Lower leg skin (tissue), 4 donors: ENCODE measurements at regions not wholly inside any gene's neighbourhood (a gene's known extent, or its start where the extent isn't known, plus 50 kb on each side); places are given as distances from the start of the nearest gene placed in this dataset.
"Not testable (repeated sequence)": the region's sequence is repeated elsewhere in the genome, so short reads cannot be mapped to it uniquely, and the experiment has no call there.

Experiments
- DNase-seq, 2 donors: peaks; one replicate each; pipeline ENCODE4 v3.0.0-alpha.2; 2019; ENCODE audit warnings: low spot score in 2 of 2
- H3K4me3 ChIP-seq: fragments of 200-600 bp; sonication (generic); 2 replicates; pipeline ENCODE4 v1.5.1; 2017; ENCODE audit warnings: mild to moderate bottlenecking, low read depth; ENCODE audit not compliant: poor library complexity, severe bottlenecking
- CTCF ChIP-seq, 3 donors: fragments of 450-650 bp; IDR thresholded peaks; one replicate each; pipeline ENCODE4 v1.5.1; 2016; ENCODE audit warnings: antibody characterized with exemption in 3 of 3, mild to moderate bottlenecking in 3 of 3, moderate library complexity in 2 of 3
- POLR2A ChIP-seq, 2 donors: fragments of 450-650 bp; IDR thresholded peaks; one replicate each; pipeline ENCODE4 v1.6.1; 2016 to 2017; ENCODE audit warnings: antibody characterized with exemption in 2 of 2, mild to moderate bottlenecking in 1 of 2, moderate library complexity in 1 of 2
- WGBS, 2 donors: methylation state at CpG; one replicate each; pipeline ENCODE4 v1.1.5; 2018; 5-methylcytosine and 5-hydroxymethylcytosine counted together
- intact Hi-C: fragments of 100-400 bp; cut with DNase I; formaldehyde crosslinking; loops from one replicate; pipeline ENCODE4 v1.15.0; 2023; ENCODE audit warnings: low total_unique reads

GRCh38 chr6:6753301-6753700 is 164.8 kb downstream of the LY86 start:
- WGBS, 2 donors, result 96 to 98% methylated on average over 8 of the region's 8 CpGs
- intact Hi-C loops, result no loop called here
- TF ChIP-seq CTCF (IDR thresholded peaks at IDR 0.05) (no peak), POLR2A (IDR thresholded peaks at IDR 0.05) (no peak)
- DNase-seq, result no peak
- no peak overlapping the region for H3K4me3 ChIP-seq

- no peak for DNase-seq
- TF ChIP-seq CTCF (IDR thresholded peaks at IDR 0.05), result no peak
- no peak for TF ChIP-seq POLR2A (IDR thresholded peaks at IDR 0.05)
- intact Hi-C loops, result no loop called here
- no peak overlapping the region for H3K4me3 ChIP-seq
- WGBS, 2 donors, result 61 to 76% methylated on average over 3 of the region's 3 CpGs
Observed at GRCh38 chr6:6756526-6756925, 168.0 kb downstream of the LY86 start.

GRCh38 chr6:6758546-6758914 is 170.0 kb downstream of the LY86 start:
- no peak for TF ChIP-seq POLR2A (IDR thresholded peaks at IDR 0.05)
- TF ChIP-seq CTCF (IDR thresholded peaks at IDR 0.05), result no peak

GRCh38 chr6:6758915-6759654 is 170.6 kb downstream of the LY86 start:
- TF ChIP-seq POLR2A (IDR thresholded peaks at IDR 0.05) (no peak), CTCF (IDR thresholded peaks at IDR 0.05) (no peak)
- WGBS, 2 donors, result 54 to 62% methylated on average over 22 of the region's 22 CpGs
- intact Hi-C loops, result no loop called here
- H3K4me3 ChIP-seq, result no peak overlapping the region
- DNase-seq, result peak in 1 of 2 donors; percentile 56

More at GRCh38 chr6:6758546-6758914, 170.0 kb downstream of the LY86 start:
- no peak overlapping the region for H3K4me3 ChIP-seq
- intact Hi-C loops, result no loop called here
- DNase-seq, result no peak
- 62 to 68% methylated on average over 3 of the region's 3 CpGs for WGBS, 2 donors

GRCh38 chr6:6760002-6760401 is 171.5 kb downstream of the LY86 start:
- 88 to 91% methylated on average over 3 of the region's 3 CpGs for WGBS, 2 donors
- no peak for DNase-seq
- no peak for TF ChIP-seq CTCF (IDR thresholded peaks at IDR 0.05)
- TF ChIP-seq POLR2A (IDR thresholded peaks at IDR 0.05), result no peak
- intact Hi-C loops, result no loop called here
- no peak overlapping the region for H3K4me3 ChIP-seq

- DNase-seq, H3K4me3 ChIP-seq, intact Hi-C loops: not testable (repeated sequence)
- WGBS, 2 donors, result 98 to 100% methylated on average over 4 to 23 of the region's 27 CpGs
Observed at GRCh38 chr6:6762566-6762965, 174.0 kb downstream of the LY86 start.
